OCI-LY7 (cell line): ENCODE measurements at regions not wholly inside any gene's neighbourhood (a gene's known extent, or its start where the extent isn't known, plus 50 kb on each side); places are given as distances from the start of the nearest gene placed in this dataset.

Experiments
- BruUV-seq: library from RNA; stranded (reverse); fragments of 400-500 nt; replicated peaks from 2 replicates; lab custom pipeline; 2021; lab: Mats Ljungman, UMichigan
- CTCF ChIA-PET: fragments of 300-600 bp; sonication (Branson Sonifier 250); formaldehyde crosslinking; loops from one replicate; lab custom pipeline; 2022; ENCODE audit warnings: antibody characterized with exemption; ENCODE audit not compliant: unreplicated experiment; lab: Charles Lee
- POLR2A ChIA-PET: fragments of 300-600 bp; sonication (Branson Sonifier 250); formaldehyde crosslinking; loops from one replicate; lab custom pipeline; 2022; ENCODE audit warnings: antibody characterized with exemption; lab: Charles Lee
- DNase-seq: peaks from one replicate; pipeline ENCODE4 v3.0.0-alpha.2; 2015; ENCODE audit warnings: low spot score
- H2AFZ ChIP-seq: fragments of 200-600 bp; sonication (generic), shearing (Covaris generic); 2 replicates; pipeline ENCODE4 v1.6.1; 2014; ENCODE audit warnings: mild to moderate bottlenecking, antibody characterized with exemption, low read length, moderate library complexity
- H3K27ac ChIP-seq: fragments of 200-600 bp; sonication (generic); 2 replicates; pipeline ENCODE4 v1.5.1; 2014; ENCODE audit warnings: mixed run types, low read depth, mild to moderate bottlenecking, moderate library complexity, low read length, inconsistent platforms; ENCODE audit not compliant: poor library complexity, severe bottlenecking
- H3K36me3 ChIP-seq: fragments of 200-600 bp; sonication (generic); 2 replicates; pipeline ENCODE4 v1.6.1; 2014; ENCODE audit warnings: mild to moderate bottlenecking, antibody characterized with exemption, low read length, moderate library complexity, mixed read lengths; ENCODE audit not compliant: insufficient read depth
- H3K4me1 ChIP-seq: fragments of 200-600 bp; sonication (generic); 2 replicates; pipeline ENCODE4 v1.5.1; 2014; ENCODE audit warnings: mild to moderate bottlenecking, low read length; ENCODE audit not compliant: insufficient read depth, poor library complexity, severe bottlenecking
- H3K4me2 ChIP-seq: fragments of 200-600 bp; sonication (generic); 2 replicates; pipeline ENCODE4 v1.6.1; 2014; ENCODE audit warnings: mild to moderate bottlenecking, low read length
- H3K4me3 ChIP-seq: fragments of 200-600 bp; sonication (generic); 2 replicates; pipeline ENCODE4 v1.5.1; 2014; ENCODE audit warnings: mild to moderate bottlenecking, low read depth, low read length; ENCODE audit not compliant: poor library complexity, severe bottlenecking
- H3K79me2 ChIP-seq: fragments of 200-600 bp; sonication (generic); 2 replicates; pipeline ENCODE4 v1.6.1; 2016; ENCODE audit warnings: low read depth, mild to moderate bottlenecking, low read length, moderate library complexity, mixed read lengths; ENCODE audit not compliant: insufficient read depth
- H3K9me2 ChIP-seq: fragments of 200-600 bp; sonication (generic); 2 replicates; pipeline ENCODE4 v1.6.1; 2016; ENCODE audit warnings: mild to moderate bottlenecking, low read length, mixed read lengths; ENCODE audit not compliant: insufficient read depth
- H3K9me3 ChIP-seq: fragments of 200-600 bp; sonication (generic); 2 replicates; pipeline ENCODE4 v1.6.1; 2014; ENCODE audit warnings: mild to moderate bottlenecking, mixed run types, low read length, mixed read lengths
- H4K20me1 ChIP-seq: fragments of 200-600 bp; sonication (generic); 2 replicates; pipeline ENCODE4 v1.6.1; 2014; ENCODE audit warnings: mild to moderate bottlenecking, antibody characterized with exemption, low read length, moderate library complexity, mixed read lengths; ENCODE audit not compliant: insufficient read depth
- EZH2phosphoT487 ChIP-seq: fragments of 200-600 bp; sonication (generic); IDR thresholded peaks from 2 replicates; pipeline ENCODE4 v1.6.1; 2018; ENCODE audit warnings: low read depth, borderline replicate concordance, mild to moderate bottlenecking, mixed run types, antibody characterized with exemption, low read length, moderate library complexity, mixed read lengths
- intact Hi-C: fragments of 100-400 bp; cut with micrococcal nuclease; formaldehyde crosslinking; loops from one replicate; pipeline ENCODE4 v1.10.0; 2022; ENCODE audit not compliant: unreplicated experiment
- TF ChIP-seq, protein P1 (sequence below): fragments of 200-600 bp; sonication (generic); conservative IDR thresholded peaks from 2 replicates; pipeline ENCODE4 v1.5.1; 2014; ENCODE audit warnings: mild to moderate bottlenecking, antibody characterized with exemption, low read length, moderate library complexity, mixed read lengths

DNA sequence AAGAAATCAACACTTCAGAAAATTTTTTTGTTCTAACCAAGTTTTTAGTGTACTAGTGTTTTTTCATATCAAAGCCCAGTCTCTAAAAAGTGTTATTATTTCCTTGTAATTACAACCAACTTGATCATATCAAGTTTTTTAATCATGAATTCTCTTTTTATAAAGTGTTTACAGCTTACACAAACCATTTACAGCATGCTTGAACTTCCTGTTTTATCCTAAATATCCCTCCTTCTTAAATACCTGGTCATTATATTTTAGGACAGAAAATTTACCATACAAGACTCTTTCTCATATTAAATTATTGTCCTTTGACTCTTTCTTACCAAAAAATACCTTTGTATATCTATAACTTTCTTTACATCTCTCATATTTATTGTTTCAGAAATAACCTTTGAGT is 89.4 kb upstream of the NPY2R start:
- no peaks in the 10 kb centered on the region for H3K9me2 ChIP-seq
- H3K4me2 ChIP-seq = no peak overlapping the region
- H3K9me3 ChIP-seq = peaks cover 7% of the 10 kb centered on the region; the same call in 1 of the 2 replicates
- no peaks in the 10 kb centered on the region for H4K20me1 ChIP-seq
- ChIA-PET POLR2A (no interaction called here), CTCF (no interaction called here)
- H3K79me2 ChIP-seq = no peaks in the 10 kb centered on the region
- TF ChIP-seq, protein P1, sequence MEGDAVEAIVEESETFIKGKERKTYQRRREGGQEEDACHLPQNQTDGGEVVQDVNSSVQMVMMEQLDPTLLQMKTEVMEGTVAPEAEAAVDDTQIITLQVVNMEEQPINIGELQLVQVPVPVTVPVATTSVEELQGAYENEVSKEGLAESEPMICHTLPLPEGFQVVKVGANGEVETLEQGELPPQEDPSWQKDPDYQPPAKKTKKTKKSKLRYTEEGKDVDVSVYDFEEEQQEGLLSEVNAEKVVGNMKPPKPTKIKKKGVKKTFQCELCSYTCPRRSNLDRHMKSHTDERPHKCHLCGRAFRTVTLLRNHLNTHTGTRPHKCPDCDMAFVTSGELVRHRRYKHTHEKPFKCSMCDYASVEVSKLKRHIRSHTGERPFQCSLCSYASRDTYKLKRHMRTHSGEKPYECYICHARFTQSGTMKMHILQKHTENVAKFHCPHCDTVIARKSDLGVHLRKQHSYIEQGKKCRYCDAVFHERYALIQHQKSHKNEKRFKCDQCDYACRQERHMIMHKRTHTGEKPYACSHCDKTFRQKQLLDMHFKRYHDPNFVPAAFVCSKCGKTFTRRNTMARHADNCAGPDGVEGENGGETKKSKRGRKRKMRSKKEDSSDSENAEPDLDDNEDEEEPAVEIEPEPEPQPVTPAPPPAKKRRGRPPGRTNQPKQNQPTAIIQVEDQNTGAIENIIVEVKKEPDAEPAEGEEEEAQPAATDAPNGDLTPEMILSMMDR = no peak
- no peak for TF ChIP-seq EZH2phosphoT487
- no peak overlapping the region for H3K27ac ChIP-seq
- no TSS peak for BruUV-seq
- H3K4me3 ChIP-seq = no peak overlapping the region
- no peak overlapping the region for H2AFZ ChIP-seq
- no peak for DNase-seq
- intact Hi-C loops = no loop called here
- H3K36me3 ChIP-seq = no peaks in the 10 kb centered on the region
- no peaks in the 10 kb centered on the region for H3K4me1 ChIP-seq

DNA sequence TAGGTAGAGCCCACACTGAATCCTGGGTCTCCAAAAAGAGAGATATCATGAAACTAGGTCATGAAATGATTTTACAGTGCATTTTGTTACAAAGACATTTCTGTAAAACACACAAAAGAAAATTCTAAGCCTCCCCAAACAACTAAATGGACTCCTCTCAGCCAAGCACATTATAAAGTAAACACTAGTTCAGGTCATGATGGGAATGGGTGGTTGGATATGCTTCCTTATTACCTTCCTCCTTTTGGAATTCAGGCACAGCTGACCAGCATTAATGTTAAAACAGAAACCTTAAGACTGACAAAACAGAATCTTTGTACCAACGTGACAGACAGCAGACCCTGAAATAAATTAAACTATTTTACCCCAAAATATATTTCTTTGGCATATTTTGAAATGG is 87.9 kb upstream of the NPY2R start:
- H3K9me2 ChIP-seq = no peaks in the 10 kb centered on the region
- no peak overlapping the region for H3K4me2 ChIP-seq
- TF ChIP-seq, protein P1 = no peak
- TF ChIP-seq EZH2phosphoT487 = no peak
- no peaks in the 10 kb centered on the region for H3K36me3 ChIP-seq
- H3K4me1 ChIP-seq = no peaks in the 10 kb centered on the region
- H2AFZ ChIP-seq = no peak overlapping the region
- intact Hi-C loops = no loop called here
- no peaks in the 10 kb centered on the region for H3K79me2 ChIP-seq
- no peak for DNase-seq
- BruUV-seq = no TSS peak
- peaks cover 7% of the 10 kb centered on the region; the same call in 1 of the 2 replicates for H3K9me3 ChIP-seq
- ChIA-PET POLR2A (interaction anchor here (0.7 kb wide), 1 partner anchor 19 kb away, joined by 3 read pairs; no protein-coding TSS in a partner anchor), CTCF (no interaction called here)
- H4K20me1 ChIP-seq = no peaks in the 10 kb centered on the region
- H3K4me3 ChIP-seq = no peak overlapping the region
- H3K27ac ChIP-seq = no peak overlapping the region

DNA sequence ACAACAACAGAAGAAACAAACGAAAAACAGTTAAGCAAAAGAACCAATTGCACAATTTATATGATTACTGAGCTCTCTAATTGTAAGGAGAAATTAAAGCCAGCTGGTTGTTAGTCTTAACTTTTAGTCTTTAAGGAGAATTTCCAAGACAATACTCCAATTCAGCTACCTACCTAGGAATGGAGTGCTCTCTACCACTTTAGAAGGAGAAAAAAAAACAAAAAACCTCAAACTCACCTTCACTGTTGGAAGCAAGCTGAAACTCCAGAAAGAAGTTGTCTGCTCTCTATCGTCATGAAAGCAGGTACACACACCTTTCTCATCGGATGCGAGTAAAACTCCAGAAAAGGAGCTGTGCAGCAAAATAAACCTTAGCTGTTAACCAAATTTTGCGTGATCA is 86.1 kb upstream of the NPY2R start:
- TF ChIP-seq, protein P1 = no peak
- no peak for TF ChIP-seq EZH2phosphoT487
- POLR2A ChIA-PET = interaction anchor here (0.5 to 0.7 kb wide), 3 partner anchors 17 to 423 kb away, joined by 3 to 4 read pairs (median 3); no protein-coding TSS in a partner anchor
- intact Hi-C loops = no loop called here

More for the DNA sequence above, 86.1 kb upstream of the NPY2R start:
- no peak overlapping the region for H3K4me3 ChIP-seq
- no peaks in the 10 kb centered on the region for H3K79me2 ChIP-seq
- CTCF ChIA-PET = no interaction called here
- H3K9me3 ChIP-seq = peaks cover 7% of the 10 kb centered on the region; the same call in 1 of the 2 replicates
- H3K36me3 ChIP-seq = no peaks in the 10 kb centered on the region
- no peaks in the 10 kb centered on the region for H3K4me1 ChIP-seq
- no peak overlapping the region for H2AFZ ChIP-seq
- no peak overlapping the region for H3K27ac ChIP-seq
- no TSS peak for BruUV-seq
- no peaks in the 10 kb centered on the region for H3K9me2 ChIP-seq
- no peak overlapping the region for H3K4me2 ChIP-seq
- no peak for DNase-seq
- no peaks in the 10 kb centered on the region for H4K20me1 ChIP-seq
